Stomach smooth muscle (tissue), 2 donors: ENCODE measurements at regions not wholly inside any gene's neighbourhood (a gene's known extent, or its start where the extent isn't known, plus 50 kb on each side); places are given as distances from the start of the nearest gene placed in this dataset.

Experiments used
- H3K27ac ChIP-seq: one replicate; pipeline ENCODE4 v1.7.0; 2013; ENCODE audit warnings: mild to moderate bottlenecking, low read length, inconsistent platforms
- H3K27me3 ChIP-seq, 2 donors: one replicate each; pipeline ENCODE4 v1.7.0; 2013; ENCODE audit warnings: low read length in 2 of 2; ENCODE audit not compliant: insufficient read depth in 2 of 2, control insufficient read depth in 1 of 2
- H3K36me3 ChIP-seq, 2 donors: one replicate each; pipeline ENCODE4 v1.7.0; 2013; ENCODE audit warnings: low read length in 2 of 2; ENCODE audit not compliant: control insufficient read depth in 2 of 2, insufficient read depth in 2 of 2
- H3K4me1 ChIP-seq: one replicate; pipeline ENCODE4 v1.7.0; 2013; ENCODE audit warnings: low read length; ENCODE audit not compliant: control insufficient read depth, insufficient read depth
- H3K4me3 ChIP-seq, 2 donors: one replicate each; pipeline ENCODE4 v1.7.0; 2013; ENCODE audit warnings: low read length in 2 of 2
- H3K9ac ChIP-seq, 2 donors: one replicate each; pipeline ENCODE4 v1.7.0; 2013; ENCODE audit warnings: low read length in 2 of 2, mild to moderate bottlenecking in 1 of 2
- H3K9me3 ChIP-seq, 2 donors: one replicate each; pipeline ENCODE4 v1.7.0; 2013; ENCODE audit warnings: low read length in 2 of 2; ENCODE audit not compliant: control insufficient read depth in 2 of 2
- donor health status: healthy.
- donor health status: Pancreatic carcinoma.

DNA sequence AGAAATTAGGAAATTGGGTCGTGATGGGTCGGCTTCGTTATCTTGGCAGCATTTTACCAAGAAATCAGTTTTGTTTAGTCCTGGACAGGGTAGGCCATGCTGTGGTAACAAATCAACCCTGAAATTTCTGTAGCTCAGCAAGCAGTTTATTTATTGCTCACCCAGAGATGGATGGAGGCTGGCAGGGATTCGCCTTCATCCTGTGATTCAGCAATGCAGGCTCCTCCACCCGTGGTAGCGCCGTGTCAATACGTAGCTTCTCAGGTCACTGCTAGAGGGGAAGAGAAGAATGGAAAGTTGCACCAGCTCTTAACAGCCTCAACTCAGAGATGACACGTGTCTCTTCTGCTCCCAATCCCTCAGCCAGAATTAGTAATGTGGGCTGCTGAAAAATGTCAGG, 157.0 kb upstream of the SGK1 start:
- Histone ChIP-seq H3K27ac (no peak overlapping the region), H3K9ac (no peak overlapping the region), H3K9me3 (no peaks in the 10 kb centered on the region), H3K36me3 (no peaks in the 10 kb centered on the region), H3K4me3 (no peak overlapping the region), H3K4me1 (no peaks in the 10 kb centered on the region), H3K27me3 (no peaks in the 10 kb centered on the region)

DNA sequence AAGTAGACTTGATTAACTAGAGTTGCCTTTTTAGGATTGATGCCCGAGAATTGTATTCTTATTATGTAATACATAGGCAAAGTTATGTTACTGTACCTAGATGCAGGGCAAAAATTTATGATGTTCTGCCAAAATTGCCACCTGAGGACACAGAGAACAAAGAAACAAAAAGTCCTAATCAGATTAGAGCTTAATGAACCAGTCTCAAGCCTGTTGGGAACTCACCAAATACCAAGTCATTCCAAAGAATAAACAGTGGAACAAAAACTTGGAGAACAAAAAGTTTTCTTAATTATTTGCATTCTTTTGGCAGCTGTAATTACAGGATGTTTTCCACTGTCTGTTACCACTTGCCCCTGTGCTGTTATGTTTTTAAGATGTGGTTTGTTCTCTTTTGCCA, 154.7 kb upstream of the SGK1 start:
- no peak overlapping the region for H3K27ac ChIP-seq
- H3K9me3 ChIP-seq = no peaks in the 10 kb centered on the region
- no peaks in the 10 kb centered on the region for H3K36me3 ChIP-seq
- no peak overlapping the region for H3K9ac ChIP-seq
- H3K4me3 ChIP-seq = no peak overlapping the region
- no peaks in the 10 kb centered on the region for H3K27me3 ChIP-seq
- no peaks in the 10 kb centered on the region for H3K4me1 ChIP-seq

DNA sequence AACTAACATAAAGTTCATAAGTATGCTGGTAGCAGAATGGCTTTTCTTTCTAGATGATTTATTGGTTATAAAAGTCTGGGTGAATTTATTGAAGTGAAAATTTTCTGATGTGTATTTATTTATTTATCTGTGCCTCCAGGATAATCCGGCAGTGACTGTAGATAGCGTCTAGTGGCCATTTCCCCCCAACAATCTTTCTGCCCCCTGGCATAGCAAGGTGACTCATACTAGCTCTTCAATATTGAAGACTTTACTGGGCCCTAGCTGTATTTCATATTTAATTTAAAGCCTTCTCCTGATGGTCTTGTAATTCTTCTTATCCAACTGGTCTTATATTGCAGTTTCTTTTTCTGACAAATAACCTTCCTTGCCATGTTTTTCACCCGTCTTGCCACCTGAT, 154.1 kb upstream of the SGK1 start:
- Histone ChIP-seq H3K4me3 (no peak overlapping the region), H3K9ac (no peak overlapping the region), H3K27me3 (no peaks in the 10 kb centered on the region), H3K4me1 (no peaks in the 10 kb centered on the region), H3K36me3 (no peaks in the 10 kb centered on the region), H3K27ac (no peak overlapping the region), H3K9me3 (no peaks in the 10 kb centered on the region)

DNA sequence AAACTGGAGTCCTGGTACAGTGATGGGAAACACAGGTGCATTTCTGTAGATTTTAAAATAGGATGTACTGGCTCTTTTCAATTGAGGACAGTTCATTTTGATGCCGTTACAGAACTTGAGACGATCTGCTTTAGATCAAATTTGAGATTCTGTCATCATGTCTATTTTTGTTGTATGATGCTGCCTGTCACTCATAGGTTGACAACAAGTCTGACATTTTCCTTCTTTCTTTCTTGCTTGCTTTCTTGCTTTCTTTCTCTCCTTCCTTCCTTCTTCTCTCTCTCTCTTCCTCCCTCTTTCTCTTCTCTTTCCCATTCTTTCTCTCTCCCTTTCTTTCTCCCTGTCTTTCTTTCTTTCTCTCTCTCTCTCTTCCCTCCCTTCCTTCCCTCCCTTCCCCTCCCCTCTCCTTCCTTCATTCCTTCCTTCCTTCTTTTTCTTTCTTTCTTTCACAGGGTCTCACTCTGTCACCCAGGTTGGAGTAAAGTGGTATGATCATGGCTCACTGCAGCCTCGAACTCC, 152.6 kb upstream of the SGK1 start:
- Histone ChIP-seq H3K9ac (no peak overlapping the region), H3K9me3 (no peaks in the 10 kb centered on the region), H3K4me3 (no peak overlapping the region), H3K27me3 (no peaks in the 10 kb centered on the region), H3K4me1 (no peaks in the 10 kb centered on the region), H3K27ac (no peak overlapping the region), H3K36me3 (no peaks in the 10 kb centered on the region)

GRCh38 chr6:134469702-134470456, 152.0 kb upstream of the SGK1 start:
- Histone ChIP-seq H3K4me1 (no peaks in the 10 kb centered on the region), H3K27ac (no peak overlapping the region), H3K9me3 (no peaks in the 10 kb centered on the region), H3K36me3 (no peaks in the 10 kb centered on the region), H3K4me3 (no peak overlapping the region), H3K9ac (no peak overlapping the region), H3K27me3 (no peaks in the 10 kb centered on the region)

DNA sequence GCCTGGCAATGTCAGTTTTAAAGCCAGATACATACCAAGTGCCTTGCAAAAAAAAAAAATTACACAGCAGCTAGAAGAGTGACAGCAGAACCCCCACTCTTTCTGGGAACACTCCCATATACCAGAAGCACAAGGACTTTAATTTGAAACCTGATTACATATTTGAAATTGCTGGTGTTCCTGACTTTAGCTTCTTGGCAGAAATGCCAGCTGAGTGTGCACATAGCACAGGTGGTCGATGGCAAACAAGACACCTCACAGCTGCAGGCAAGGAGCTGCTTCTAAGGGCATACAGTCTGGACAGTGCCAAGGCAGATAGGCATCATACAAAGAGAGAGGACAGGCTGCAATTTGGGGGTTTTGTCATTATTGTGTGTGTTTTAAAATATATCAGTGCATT, 150.7 kb upstream of the SGK1 start:
- Histone ChIP-seq H3K36me3 (no peaks in the 10 kb centered on the region), H3K9ac (no peak overlapping the region), H3K27ac (no peak overlapping the region), H3K27me3 (no peaks in the 10 kb centered on the region), H3K9me3 (no peaks in the 10 kb centered on the region), H3K4me1 (no peaks in the 10 kb centered on the region), H3K4me3 (no peak overlapping the region)

DNA sequence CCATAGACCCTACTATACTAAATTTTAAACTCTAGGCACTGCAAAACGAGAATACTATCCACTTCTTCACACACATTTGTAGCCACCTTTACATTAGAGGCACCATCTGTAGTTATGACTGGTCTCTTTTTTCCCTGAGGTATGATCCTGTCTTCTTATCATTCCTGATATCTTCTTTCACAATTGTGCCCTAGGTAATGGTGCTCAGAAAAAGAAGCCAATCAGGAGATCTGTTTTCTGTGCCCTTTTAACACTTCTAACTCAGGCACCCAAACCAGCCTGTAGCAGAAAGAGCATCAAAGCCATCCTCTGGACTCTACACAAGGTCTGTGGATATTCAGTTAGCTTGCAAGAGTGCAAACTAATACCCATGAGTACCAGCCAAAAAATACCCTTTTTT, 149.7 kb upstream of the SGK1 start:
- H3K9ac ChIP-seq = no peak overlapping the region
- no peak overlapping the region for H3K4me3 ChIP-seq
- H3K27me3 ChIP-seq = no peaks in the 10 kb centered on the region
- no peak overlapping the region for H3K27ac ChIP-seq
- H3K9me3 ChIP-seq = no peaks in the 10 kb centered on the region
- H3K4me1 ChIP-seq = no peaks in the 10 kb centered on the region
- H3K36me3 ChIP-seq = no peaks in the 10 kb centered on the region

DNA sequence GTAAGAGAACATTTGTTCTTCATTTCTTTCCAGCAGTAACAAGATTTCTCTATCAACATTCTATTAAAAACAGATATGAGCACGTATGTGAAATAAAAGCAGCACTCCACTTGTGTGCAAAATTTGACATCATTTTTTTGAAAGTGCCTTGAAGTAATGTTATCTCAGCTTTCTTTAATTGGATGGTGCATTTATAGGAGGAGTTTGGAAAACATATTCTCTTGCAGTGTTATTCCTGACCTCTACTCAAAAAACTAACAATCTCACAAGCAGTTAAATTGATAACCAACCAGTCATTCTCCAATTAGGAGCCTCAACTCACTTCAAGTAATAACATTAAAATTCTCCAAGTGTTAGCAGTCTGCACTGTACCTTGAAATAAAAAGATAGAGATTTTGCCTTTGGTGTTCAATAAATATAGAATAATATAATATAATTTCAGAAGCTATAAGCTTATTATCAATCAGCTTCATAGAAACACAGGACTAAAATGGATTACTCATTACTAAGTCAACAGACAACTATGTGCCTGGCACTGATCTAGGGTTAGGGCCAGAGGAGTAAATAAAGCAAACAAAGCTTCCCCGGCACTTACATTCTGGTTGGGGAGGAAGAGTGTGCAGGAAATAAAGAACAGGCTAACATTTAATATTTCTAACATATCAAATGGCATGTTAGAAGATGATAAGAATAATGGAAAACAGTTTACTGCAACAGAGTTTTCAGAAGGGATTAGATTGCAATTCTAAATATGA, 149.0 kb upstream of the SGK1 start:
- no peak overlapping the region for H3K27ac ChIP-seq
- no peak overlapping the region for H3K9ac ChIP-seq
- no peaks in the 10 kb centered on the region for H3K4me1 ChIP-seq
- no peaks in the 10 kb centered on the region for H3K36me3 ChIP-seq
- H3K4me3 ChIP-seq = no peak overlapping the region
- no peaks in the 10 kb centered on the region for H3K9me3 ChIP-seq
- no peaks in the 10 kb centered on the region for H3K27me3 ChIP-seq

GRCh38 chr6:134464690-134465411, 146.9 kb upstream of the SGK1 start:
- no peaks in the 10 kb centered on the region for H3K9me3 ChIP-seq
- H3K4me1 ChIP-seq = no peaks in the 10 kb centered on the region
- no peak overlapping the region for H3K4me3 ChIP-seq
- H3K36me3 ChIP-seq = no peaks in the 10 kb centered on the region
- H3K9ac ChIP-seq = no peak overlapping the region
- no peak overlapping the region for H3K27ac ChIP-seq
- no peaks in the 10 kb centered on the region for H3K27me3 ChIP-seq

GRCh38 chr6:134458857-134459657, 141.1 kb upstream of the SGK1 start:
- Histone ChIP-seq H3K4me3 (no peak overlapping the region), H3K36me3 (no peaks in the 10 kb centered on the region), H3K27ac (no peak overlapping the region), H3K27me3 (no peaks in the 10 kb centered on the region), H3K9me3 (no peaks in the 10 kb centered on the region), H3K9ac (no peak overlapping the region), H3K4me1 (no peaks in the 10 kb centered on the region)
